ENCODE measurements at regions not wholly inside any gene's neighbourhood (a gene's known extent, or its start where the extent isn't known, plus 50 kb on each side); places are given as distances from the start of the nearest gene placed in this dataset.

DNA sequence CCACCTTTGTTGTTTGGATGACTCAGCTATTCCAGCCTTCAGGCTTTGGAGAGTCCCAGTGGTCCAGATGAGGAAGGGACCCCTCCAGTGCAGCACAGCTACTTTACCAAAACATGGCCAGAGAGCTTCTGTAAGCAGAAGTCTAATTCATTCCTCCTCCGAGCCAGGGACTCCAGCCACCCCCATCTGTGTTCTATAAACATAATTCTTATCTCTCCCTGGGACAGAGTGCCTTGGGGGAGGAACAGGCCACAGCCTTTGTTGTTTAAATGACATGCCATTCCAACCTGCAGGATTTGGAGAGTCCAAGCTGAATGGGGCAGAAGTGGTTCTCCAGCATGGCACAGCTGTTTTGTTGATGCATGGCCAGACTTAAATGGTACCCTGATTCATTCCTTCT is 994.0 kb downstream of the TRHDE start:
- TF ChIP-seq, protein P1, sequence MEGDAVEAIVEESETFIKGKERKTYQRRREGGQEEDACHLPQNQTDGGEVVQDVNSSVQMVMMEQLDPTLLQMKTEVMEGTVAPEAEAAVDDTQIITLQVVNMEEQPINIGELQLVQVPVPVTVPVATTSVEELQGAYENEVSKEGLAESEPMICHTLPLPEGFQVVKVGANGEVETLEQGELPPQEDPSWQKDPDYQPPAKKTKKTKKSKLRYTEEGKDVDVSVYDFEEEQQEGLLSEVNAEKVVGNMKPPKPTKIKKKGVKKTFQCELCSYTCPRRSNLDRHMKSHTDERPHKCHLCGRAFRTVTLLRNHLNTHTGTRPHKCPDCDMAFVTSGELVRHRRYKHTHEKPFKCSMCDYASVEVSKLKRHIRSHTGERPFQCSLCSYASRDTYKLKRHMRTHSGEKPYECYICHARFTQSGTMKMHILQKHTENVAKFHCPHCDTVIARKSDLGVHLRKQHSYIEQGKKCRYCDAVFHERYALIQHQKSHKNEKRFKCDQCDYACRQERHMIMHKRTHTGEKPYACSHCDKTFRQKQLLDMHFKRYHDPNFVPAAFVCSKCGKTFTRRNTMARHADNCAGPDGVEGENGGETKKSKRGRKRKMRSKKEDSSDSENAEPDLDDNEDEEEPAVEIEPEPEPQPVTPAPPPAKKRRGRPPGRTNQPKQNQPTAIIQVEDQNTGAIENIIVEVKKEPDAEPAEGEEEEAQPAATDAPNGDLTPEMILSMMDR (conservative IDR thresholded peaks at IDR 0.05; ENCODE audit: low read length), result no peak
- no peak for TF ChIP-seq EZH2phosphoT487 (IDR thresholded peaks at IDR 0.05; ENCODE audit: borderline replicate concordance)

Data from Loucy (cell line).